Activated CD4-positive, alpha-beta T cell treated with anti-CD3 and anti-CD28 coated beads, Interleukin-2, amount 10 ng/mL, durations not matched to agents 7 days and 5 days (primary cell): ENCODE measurements at regions not wholly inside any gene's neighbourhood (a gene's known extent, or its start where the extent isn't known, plus 50 kb on each side); places are given as distances from the start of the nearest gene placed in this dataset.

Experiments
- CTCF ChIA-PET: fragments of 350-600 bp; sonication (Branson Sonifier 250); formaldehyde crosslinking; loops from one replicate; lab custom pipeline; 2021; ENCODE audit warnings: antibody characterized with exemption; lab: Charles Lee
- POLR2A ChIA-PET: fragments of 350-600 bp; sonication (Branson Sonifier 250); formaldehyde crosslinking; loops from one replicate; lab custom pipeline; 2021; ENCODE audit warnings: antibody characterized with exemption; lab: Charles Lee
- DNase-seq: peaks from one replicate; pipeline ENCODE4 v3.0.0-alpha.2; 2020
- H3K27ac Mint-ChIP-seq: one replicate; pipeline ENCODE4 v1.8.0; 2021; ENCODE audit warnings: mild to moderate bottlenecking, moderate library complexity, mixed read lengths
- H3K27me3 Mint-ChIP-seq: one replicate; pipeline ENCODE4 v1.8.0; 2021; ENCODE audit warnings: mixed read lengths
- H3K36me3 Mint-ChIP-seq: one replicate; pipeline ENCODE4 v1.8.0; 2021; ENCODE audit warnings: low read depth, mixed read lengths
- H3K4me1 Mint-ChIP-seq: one replicate; pipeline ENCODE4 v1.8.0; 2021; ENCODE audit warnings: mixed read lengths
- H3K4me3 Mint-ChIP-seq: one replicate; pipeline ENCODE4 v1.8.0; 2021; ENCODE audit warnings: mild to moderate bottlenecking, moderate library complexity, mixed read lengths
- H3K9me3 Mint-ChIP-seq: one replicate; pipeline ENCODE4 v1.8.0; 2021; ENCODE audit warnings: mixed read lengths

DNA sequence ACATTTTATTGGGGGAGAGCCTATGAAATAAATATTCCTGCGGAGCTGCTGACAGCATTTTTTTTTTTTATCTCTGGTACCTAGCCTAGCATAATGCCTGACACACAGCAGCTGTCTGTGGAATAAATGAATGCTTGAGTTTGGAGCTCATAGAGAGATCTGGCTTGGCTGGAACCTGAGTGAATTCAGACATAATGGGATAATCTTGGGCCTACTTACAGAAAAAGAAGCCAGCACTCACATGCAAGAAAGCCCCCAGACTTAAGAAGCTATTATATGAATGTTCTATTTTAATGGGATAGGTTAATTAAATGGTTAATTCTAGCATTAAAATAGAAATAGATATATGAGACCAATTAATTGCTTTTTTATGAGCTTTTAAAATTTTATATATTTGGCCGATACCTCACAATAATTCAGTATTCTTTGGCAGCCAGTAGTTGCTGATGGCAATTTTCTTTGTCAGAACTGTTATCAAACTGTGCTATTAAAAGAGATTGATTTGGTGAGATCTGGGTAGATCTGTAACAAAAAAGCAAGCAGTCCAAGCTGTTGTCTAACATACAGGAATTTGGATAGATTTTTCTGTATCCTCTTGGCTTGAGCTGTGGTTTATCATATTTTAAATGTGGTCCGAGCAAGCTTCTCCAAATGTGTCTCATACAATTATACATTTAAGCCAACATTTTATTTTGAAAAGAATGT lies 654.2 kb downstream of the PCDH7 start:
- H3K27me3 Mint-ChIP-seq: no peaks in the 10 kb centered on the region
- H3K36me3 Mint-ChIP-seq: no peaks in the 10 kb centered on the region
- H3K4me3 Mint-ChIP-seq: no peak overlapping the region
- ChIA-PET CTCF (no interaction called here), POLR2A (no interaction called here)
- no peak overlapping the region for H3K27ac Mint-ChIP-seq
- H3K9me3 Mint-ChIP-seq: peaks cover 7% of the 10 kb centered on the region
- no peaks in the 10 kb centered on the region for H3K4me1 Mint-ChIP-seq
- no peak for DNase-seq

DNA sequence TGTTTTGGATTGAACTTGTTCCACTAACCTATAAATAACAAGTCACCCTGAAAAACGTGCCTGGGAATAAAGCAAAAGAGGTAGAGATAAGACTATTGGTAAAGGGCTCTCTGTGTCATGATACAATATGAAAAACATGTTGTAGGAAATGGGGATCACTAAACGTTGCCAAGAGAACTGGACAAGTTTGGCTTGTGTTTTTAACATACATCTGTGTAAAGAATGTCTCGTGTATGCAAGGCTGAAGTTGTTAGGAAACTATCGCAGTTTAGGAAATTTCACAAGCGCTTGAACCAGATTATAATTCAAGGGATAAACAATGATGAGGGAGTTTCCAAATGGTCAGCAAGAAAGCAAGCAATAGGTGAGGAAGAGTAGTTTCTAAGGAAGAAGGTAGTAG lies 655.8 kb downstream of the PCDH7 start:
- Mint-ChIP-seq H3K27me3 (no peaks in the 10 kb centered on the region), H3K4me1 (no peaks in the 10 kb centered on the region), H3K27ac (no peak overlapping the region), H3K36me3 (no peaks in the 10 kb centered on the region), H3K4me3 (no peak overlapping the region), H3K9me3 (peaks cover 7% of the 10 kb centered on the region)
- DNase-seq: no peak
- CTCF ChIA-PET: no interaction called here
- POLR2A ChIA-PET: no interaction called here

DNA sequence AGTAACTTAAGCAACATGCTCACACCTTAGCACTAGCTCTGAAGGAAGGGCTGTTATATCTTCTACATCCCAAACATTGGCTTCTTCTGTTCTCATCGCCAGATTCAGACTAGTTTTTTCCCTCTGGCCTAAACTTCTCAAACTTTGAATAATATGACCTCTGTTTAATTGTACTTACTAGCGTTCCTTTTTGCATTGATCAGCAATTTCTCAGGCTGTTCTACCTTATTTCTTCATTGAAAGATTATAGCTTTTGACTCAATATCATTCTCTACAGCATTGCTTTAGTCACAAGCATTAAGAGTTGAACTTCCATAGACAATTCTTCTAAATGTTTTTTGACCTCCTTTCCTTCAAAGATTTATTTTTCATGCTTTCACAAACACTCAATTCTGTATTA lies 659.2 kb downstream of the PCDH7 start:
- Mint-ChIP-seq H3K27ac (no peak overlapping the region), H3K4me3 (no peak overlapping the region), H3K27me3 (no peaks in the 10 kb centered on the region), H3K9me3 (peaks cover 7% of the 10 kb centered on the region), H3K36me3 (no peaks in the 10 kb centered on the region), H3K4me1 (no peaks in the 10 kb centered on the region)
- POLR2A ChIA-PET: no interaction called here
- CTCF ChIA-PET: no interaction called here
- DNase-seq: no peak

DNA sequence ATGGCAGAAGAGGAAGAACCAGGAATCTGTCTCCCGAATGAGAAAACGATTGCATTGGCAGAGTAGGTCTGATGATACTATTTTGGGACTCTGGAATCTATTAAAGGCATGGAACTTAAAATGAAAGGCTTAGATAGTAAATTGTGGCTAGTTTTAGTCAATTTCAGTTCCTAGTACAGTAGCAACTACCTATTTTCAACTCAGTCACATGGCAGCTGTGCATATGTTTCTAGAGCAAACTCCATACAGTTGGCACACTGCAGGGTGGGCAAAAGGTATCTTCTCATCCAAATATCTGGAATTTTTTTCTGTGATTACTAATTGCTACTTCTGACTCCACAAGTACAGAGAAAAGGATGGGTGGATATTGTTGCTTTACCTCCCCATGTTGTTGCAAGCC lies 663.6 kb downstream of the PCDH7 start:
- Mint-ChIP-seq H3K36me3 (no peaks in the 10 kb centered on the region), H3K9me3 (peaks cover 2% of the 10 kb centered on the region), H3K4me3 (no peak overlapping the region), H3K27me3 (no peaks in the 10 kb centered on the region), H3K4me1 (no peaks in the 10 kb centered on the region), H3K27ac (no peak overlapping the region)
- no peak for DNase-seq
- ChIA-PET CTCF (no interaction called here), POLR2A (no interaction called here)

DNA sequence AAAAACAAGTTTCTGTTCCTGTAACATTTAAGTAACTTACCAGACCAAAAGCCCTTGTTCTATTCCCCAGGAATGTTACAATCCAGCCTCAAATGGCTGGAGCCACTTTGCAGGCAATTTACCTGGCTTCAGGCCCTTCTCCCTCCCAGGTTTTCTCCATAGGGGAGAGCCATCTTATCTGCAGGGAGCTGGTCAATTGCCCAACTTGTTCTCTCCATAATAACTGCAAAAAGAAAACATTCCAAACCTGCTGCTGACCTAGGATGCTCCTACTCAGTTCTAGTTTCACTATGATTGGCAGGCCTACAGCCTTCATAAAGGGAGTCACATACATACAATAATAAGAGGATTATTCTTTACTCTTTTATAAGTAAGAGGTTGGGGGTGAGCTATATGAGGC lies 670.7 kb downstream of the PCDH7 start:
- CTCF ChIA-PET: no interaction called here
- no peak for DNase-seq
- no peak overlapping the region for H3K4me3 Mint-ChIP-seq
- no peaks in the 10 kb centered on the region for H3K27me3 Mint-ChIP-seq
- no peak overlapping the region for H3K27ac Mint-ChIP-seq
- H3K36me3 Mint-ChIP-seq: no peaks in the 10 kb centered on the region
- POLR2A ChIA-PET: no interaction called here
- H3K9me3 Mint-ChIP-seq: peaks cover 6% of the 10 kb centered on the region
- H3K4me1 Mint-ChIP-seq: no peaks in the 10 kb centered on the region

DNA sequence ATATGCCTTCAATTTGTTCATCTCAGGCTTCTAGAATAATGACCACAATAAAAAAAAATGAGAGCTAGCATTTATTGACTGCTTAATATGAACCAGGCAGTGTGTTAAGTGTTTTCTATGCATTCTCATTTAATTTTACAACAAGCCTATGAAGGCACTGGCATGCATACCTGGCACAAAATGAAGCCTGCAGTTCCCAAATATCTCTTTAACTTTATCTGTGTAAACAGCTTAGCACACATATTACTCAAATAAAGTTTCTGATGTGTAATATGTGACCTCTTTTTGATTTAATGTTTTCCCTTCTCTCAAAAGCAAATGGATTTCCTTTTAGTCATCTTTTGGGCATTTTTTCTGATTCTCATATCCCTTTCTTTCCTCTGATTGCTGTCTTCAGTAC lies 671.8 kb downstream of the PCDH7 start:
- Mint-ChIP-seq H3K36me3 (no peaks in the 10 kb centered on the region), H3K27ac (no peak overlapping the region), H3K4me3 (no peak overlapping the region), H3K4me1 (no peaks in the 10 kb centered on the region), H3K9me3 (peaks cover 6% of the 10 kb centered on the region), H3K27me3 (no peaks in the 10 kb centered on the region)
- ChIA-PET CTCF (no interaction called here), POLR2A (no interaction called here)
- DNase-seq: no peak

DNA sequence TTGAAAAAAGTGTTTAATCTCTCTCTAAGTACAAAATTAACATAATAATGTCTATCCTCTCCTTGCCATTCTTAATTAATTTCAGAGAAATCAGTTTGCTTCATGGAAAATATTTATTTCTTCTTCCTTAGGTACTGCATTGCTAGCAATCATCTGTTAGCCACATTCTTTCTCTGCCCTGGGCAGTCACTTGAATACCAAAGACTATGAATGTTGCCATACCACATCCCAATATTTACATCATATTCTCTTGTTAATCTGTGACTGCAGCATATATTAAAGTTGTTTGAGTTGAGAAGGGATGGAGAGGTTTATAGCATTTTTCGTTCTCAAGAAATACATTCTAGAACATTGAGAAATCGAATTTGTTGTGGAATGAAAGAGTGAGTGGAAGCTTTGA lies 672.8 kb downstream of the PCDH7 start:
- Mint-ChIP-seq H3K36me3 (no peaks in the 10 kb centered on the region), H3K27me3 (no peaks in the 10 kb centered on the region), H3K4me3 (no peak overlapping the region), H3K27ac (no peak overlapping the region), H3K9me3 (peaks cover 6% of the 10 kb centered on the region), H3K4me1 (no peaks in the 10 kb centered on the region)
- CTCF ChIA-PET: no interaction called here
- DNase-seq: no peak
- POLR2A ChIA-PET: no interaction called here

DNA sequence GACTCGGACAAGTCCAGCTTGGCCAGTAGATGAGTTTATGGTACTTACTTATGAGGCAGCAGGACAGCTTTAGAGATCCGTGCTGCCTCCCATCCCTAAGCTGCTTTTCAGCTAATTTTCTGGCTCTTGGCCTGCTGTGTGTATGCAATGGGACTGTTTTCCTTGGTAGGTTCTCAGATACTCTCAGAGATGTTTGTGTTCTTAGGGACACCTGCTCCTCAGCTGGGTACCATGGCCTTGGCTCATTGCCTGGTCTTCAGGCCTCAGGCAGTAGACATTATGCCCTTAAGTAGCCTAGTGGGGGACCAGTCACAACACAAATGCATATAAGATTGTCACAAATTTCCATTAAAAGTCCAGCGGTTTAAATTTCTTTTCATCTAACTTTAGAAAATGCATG lies 688.0 kb downstream of the PCDH7 start:
- DNase-seq: no peak
- H3K27me3 Mint-ChIP-seq: no peaks in the 10 kb centered on the region
- H3K36me3 Mint-ChIP-seq: no peaks in the 10 kb centered on the region
- H3K4me3 Mint-ChIP-seq: no peak overlapping the region
- peaks cover 5% of the 10 kb centered on the region for H3K9me3 Mint-ChIP-seq
- no peaks in the 10 kb centered on the region for H3K4me1 Mint-ChIP-seq
- POLR2A ChIA-PET: no interaction called here
- H3K27ac Mint-ChIP-seq: no peak overlapping the region
- CTCF ChIA-PET: no interaction called here

DNA sequence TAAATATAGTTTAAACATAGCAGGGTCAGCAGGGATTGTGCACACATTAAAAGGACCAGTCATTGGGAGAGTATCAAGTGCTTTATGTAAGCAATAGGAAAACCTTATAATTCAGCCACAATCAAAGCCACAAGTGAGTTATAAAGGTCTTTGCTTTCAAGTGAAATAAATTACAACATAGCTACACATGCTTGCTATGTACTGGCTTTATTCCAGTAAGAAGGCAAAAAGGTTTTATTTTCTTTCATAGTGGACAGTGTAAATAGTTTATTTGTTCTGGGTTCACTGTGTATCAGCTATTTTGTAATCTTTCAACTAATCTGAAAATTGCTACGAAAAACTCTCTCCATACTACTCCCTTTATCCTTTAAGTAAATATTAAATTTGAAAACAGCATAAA lies 691.4 kb downstream of the PCDH7 start:
- no peak for DNase-seq
- H3K36me3 Mint-ChIP-seq: no peaks in the 10 kb centered on the region
- CTCF ChIA-PET: no interaction called here
- POLR2A ChIA-PET: no interaction called here
- no peak overlapping the region for H3K4me3 Mint-ChIP-seq
- no peaks in the 10 kb centered on the region for H3K4me1 Mint-ChIP-seq
- H3K9me3 Mint-ChIP-seq: peaks cover 2% of the 10 kb centered on the region
- H3K27ac Mint-ChIP-seq: no peak overlapping the region
- H3K27me3 Mint-ChIP-seq: no peaks in the 10 kb centered on the region

DNA sequence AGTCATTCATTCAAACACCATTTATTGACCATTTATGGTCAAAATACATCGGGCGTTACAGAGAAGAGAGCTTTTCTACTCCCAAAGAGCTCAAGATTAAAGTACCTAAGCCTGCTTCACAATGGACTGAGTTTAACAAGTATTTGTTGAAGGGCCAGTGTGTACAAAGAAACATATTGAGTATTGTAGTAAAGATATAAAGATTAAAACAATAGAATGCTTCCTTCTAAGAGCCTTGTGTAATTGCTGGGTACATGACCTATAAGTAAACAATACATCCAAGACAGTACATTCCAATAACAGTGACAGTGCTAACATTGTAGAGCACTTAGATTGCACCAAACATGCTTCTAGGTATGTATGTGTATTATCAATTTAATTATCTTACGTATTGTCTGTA lies 695.5 kb downstream of the PCDH7 start:
- Mint-ChIP-seq H3K27ac (no peak overlapping the region), H3K4me3 (no peak overlapping the region), H3K9me3 (no peaks in the 10 kb centered on the region), H3K4me1 (no peaks in the 10 kb centered on the region), H3K36me3 (no peaks in the 10 kb centered on the region), H3K27me3 (no peaks in the 10 kb centered on the region)
- no peak for DNase-seq
- ChIA-PET POLR2A (no interaction called here), CTCF (interaction anchor here (0.6 kb wide), 1 partner anchor 376 kb away, joined by 4 read pairs; no protein-coding TSS in a partner anchor)

DNA sequence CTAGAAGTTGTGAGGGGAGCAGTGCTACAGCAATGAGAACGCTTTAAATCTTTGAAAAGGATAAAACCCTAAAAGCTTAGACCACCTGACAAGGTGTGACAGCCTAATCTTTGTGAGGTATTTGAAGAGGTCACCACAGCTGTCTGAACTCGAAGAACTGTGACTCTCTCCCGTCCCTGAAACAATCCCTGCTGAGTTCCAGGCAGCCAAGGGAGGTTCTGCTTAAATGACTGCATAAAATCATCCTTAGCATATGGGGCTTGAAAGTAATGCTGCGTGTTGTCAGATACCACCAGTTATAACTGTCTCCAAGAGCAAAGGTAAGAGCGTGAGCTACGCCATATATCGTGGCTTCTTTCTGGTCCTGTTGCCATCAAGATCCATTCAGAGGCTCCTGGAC lies 696.3 kb downstream of the PCDH7 start:
- DNase-seq: no peak
- H3K9me3 Mint-ChIP-seq: no peaks in the 10 kb centered on the region
- POLR2A ChIA-PET: no interaction called here
- no peaks in the 10 kb centered on the region for H3K27me3 Mint-ChIP-seq
- H3K27ac Mint-ChIP-seq: no peak overlapping the region
- H3K4me3 Mint-ChIP-seq: no peak overlapping the region
- no peaks in the 10 kb centered on the region for H3K4me1 Mint-ChIP-seq
- no peaks in the 10 kb centered on the region for H3K36me3 Mint-ChIP-seq
- CTCF ChIA-PET: interaction anchor here (0.6 kb wide), 1 partner anchor 377 kb away, joined by 4 read pairs; no protein-coding TSS in a partner anchor

DNA sequence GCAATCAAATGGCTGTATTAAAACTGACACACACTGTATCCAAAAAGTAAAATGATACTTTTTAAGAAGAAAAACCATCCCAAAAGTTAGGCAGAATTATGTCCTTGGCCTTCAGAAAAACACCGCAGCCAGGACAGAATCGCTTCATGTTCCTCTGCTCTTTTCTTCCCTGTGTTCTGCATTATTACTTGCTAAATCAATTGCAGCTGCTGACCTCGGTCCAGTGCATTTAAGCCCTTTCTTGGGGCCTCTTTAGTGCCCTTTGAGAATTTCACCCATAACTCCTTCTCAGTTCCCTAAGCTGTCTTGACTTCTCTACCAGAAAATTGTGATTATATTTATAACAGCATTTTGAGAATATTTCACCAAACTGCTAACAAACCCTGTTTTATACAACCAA lies 696.9 kb downstream of the PCDH7 start:
- H3K27ac Mint-ChIP-seq: no peak overlapping the region
- no peaks in the 10 kb centered on the region for H3K9me3 Mint-ChIP-seq
- H3K36me3 Mint-ChIP-seq: no peaks in the 10 kb centered on the region
- CTCF ChIA-PET: no interaction called here
- no peak for DNase-seq
- H3K4me3 Mint-ChIP-seq: no peak overlapping the region
- POLR2A ChIA-PET: no interaction called here
- no peaks in the 10 kb centered on the region for H3K4me1 Mint-ChIP-seq
- no peaks in the 10 kb centered on the region for H3K27me3 Mint-ChIP-seq

DNA sequence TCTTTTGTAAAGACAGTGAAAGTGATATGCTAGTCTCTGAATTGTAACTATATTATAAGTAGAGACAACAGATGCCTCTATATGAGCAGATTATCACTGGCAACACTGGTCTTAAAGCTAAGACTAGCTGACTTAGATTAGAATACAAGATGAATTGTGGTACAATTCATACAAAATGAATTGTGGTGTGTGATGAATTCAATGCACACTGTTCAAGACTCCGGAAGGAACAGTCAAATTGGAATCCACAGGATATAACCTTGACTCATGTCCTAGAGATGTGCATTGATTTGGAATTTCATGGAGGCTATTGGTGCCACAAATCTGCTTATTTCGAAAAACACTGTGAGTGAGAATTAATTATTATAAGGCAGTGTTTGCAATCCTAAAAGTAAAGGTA lies 701.8 kb downstream of the PCDH7 start:
- H3K9me3 Mint-ChIP-seq: no peaks in the 10 kb centered on the region
- H3K4me1 Mint-ChIP-seq: no peaks in the 10 kb centered on the region
- no peak for DNase-seq
- CTCF ChIA-PET: interaction anchor here (0.9 kb wide), 1 partner anchor 119 kb away, joined by 3 read pairs; no protein-coding TSS in a partner anchor
- H3K27ac Mint-ChIP-seq: no peak overlapping the region
- no peaks in the 10 kb centered on the region for H3K27me3 Mint-ChIP-seq
- no peak overlapping the region for H3K4me3 Mint-ChIP-seq
- POLR2A ChIA-PET: no interaction called here
- H3K36me3 Mint-ChIP-seq: no peaks in the 10 kb centered on the region

DNA sequence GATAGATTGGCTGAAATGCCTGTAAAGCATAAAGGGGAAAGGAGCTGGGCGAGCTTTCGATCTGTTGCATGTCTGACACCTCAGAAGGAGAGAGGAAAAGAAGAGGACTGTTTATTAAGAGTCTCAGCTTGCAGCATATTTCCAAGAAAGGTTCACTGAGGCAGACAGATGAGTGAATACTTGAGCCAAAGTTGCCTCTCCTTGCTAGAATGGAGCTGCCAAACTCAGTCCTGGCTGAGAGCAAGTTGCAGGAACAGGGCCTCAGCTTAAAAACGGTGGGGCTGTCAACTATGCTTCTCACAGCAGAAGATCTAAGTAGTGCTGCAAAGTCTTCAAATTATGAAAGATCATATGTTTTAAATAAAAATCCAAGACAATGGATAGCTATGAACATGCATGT lies 707.5 kb downstream of the PCDH7 start:
- Mint-ChIP-seq H3K27ac (no peak overlapping the region), H3K4me3 (no peak overlapping the region)
- POLR2A ChIA-PET: no interaction called here

More for the DNA sequence above, 707.5 kb downstream of the PCDH7 start:
- no peak for DNase-seq
- Mint-ChIP-seq H3K36me3 (no peaks in the 10 kb centered on the region), H3K9me3 (no peaks in the 10 kb centered on the region), H3K4me1 (no peaks in the 10 kb centered on the region), H3K27me3 (no peaks in the 10 kb centered on the region)
- CTCF ChIA-PET: no interaction called here
